Hematopoietic multipotent progenitor cell treated with erythropoietin and hydrocortisone succinate and interleukin-3 and kit ligand, for 6 days (in vitro differentiated cells): ENCODE measurements at regions not wholly inside any gene's neighbourhood (a gene's known extent, or its start where the extent isn't known, plus 50 kb on each side); places are given as distances from the start of the nearest gene placed in this dataset.
"Not testable (repeated sequence)": the region's sequence is repeated elsewhere in the genome, so short reads cannot be mapped to it uniquely, and the experiment has no call there.

ENCODE experiments used
- DNase-seq: peaks from one replicate; pipeline ENCODE4 v3.0.0-alpha.2; 2015

GRCh38 chrX:139475432-139475831 lies 55.1 kb upstream of the F9 start:
- DNase-seq: no peak

GRCh38 chrX:139461945-139462344 lies 68.6 kb upstream of the F9 start:
- not testable (repeated sequence) for DNase-seq

DNA sequence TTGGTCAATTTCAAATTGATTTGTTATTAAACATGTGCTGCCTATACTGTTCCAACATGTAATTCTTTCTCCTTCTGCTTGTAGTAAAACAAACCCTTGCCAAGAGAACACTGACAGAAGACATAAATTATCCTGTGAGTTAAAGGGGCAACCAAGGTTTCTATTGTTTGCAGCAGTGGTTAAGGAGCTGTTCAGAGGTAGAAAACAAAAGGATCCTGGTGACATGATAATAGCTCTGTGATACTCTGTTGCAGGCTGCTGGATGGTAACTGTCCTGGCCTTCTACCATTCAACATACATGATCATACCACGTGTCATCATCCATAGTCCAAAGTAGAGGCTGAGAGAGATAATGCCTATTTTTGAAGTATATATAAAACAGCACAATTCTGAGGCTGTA lies 75.8 kb upstream of the F9 start:
- no peak for DNase-seq

GRCh38 chrX:139448996-139449395 lies 81.5 kb upstream of the F9 start:
- no peak for DNase-seq

GRCh38 chrX:139446832-139447231 lies 83.7 kb upstream of the F9 start:
- DNase-seq: no peak

- DNase-seq: no peak
These were observed 100.6 kb upstream of the F9 start for GRCh38 chrX:139429913-139430312.

DNA sequence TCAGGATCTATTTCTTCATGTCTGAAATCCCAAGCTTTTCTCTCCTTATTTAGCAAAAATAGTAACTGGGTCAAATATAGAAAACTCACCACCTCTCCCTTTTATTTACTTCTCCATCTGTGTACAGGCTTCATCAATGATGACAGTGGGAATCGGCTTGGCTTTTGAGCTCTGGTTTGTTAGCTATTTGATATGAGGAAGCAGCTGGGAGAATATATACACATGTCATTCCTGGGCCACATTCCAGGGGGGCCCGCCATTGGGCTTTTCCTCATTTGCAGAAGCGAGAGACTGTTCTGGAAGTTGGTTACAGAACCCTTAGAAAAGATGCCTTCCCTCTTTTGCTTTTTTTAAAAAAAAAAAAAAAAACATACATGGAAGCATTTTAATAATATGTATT lies 107.4 kb upstream of the F9 start:
- DNase-seq: no peak

- DNase-seq: not testable (repeated sequence)
These were observed 132.3 kb upstream of the F9 start for GRCh38 chrX:139398258-139398657.

DNA sequence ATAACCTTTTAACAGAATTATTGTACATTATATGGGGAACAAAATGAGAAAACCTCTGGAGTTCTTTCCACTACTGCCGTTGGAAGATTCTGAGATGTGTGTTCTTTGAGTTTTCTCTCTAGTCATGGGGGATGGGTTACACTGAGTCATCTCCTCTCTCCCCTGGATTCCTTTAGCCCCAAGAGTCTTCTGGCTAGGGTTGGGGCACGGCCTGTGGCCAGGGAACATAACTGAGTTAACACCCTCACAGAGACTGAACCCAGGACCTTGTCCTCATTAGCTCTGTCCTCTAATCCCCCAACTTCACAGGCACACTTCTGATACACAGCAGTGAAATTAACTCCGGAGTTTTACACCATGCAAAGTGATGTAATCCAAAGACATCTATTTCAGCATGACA lies 142.3 kb upstream of the F9 start:
- no peak for DNase-seq

- DNase-seq: no peak
These were observed 148.0 kb upstream of the F9 start for GRCh38 chrX:139382529-139382928.

DNA sequence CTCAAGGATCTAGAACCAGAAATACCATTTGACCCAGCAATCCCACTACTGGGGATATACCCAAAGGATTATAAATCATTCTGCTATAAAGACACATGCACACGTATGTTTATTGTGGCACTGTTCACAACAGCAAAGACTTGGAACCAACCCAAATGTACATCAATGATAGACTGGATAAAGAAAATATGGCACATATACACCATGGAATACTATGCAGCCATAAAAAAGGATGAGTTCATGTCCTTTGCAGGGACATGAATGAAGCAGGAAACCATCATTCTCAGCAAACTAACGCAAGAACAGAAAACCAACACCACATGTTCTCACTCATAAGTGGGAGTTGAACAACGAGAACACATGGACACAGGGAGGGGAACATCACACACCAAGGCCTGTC lies 154.0 kb upstream of the F9 start:
- DNase-seq: not testable (repeated sequence)

DNA sequence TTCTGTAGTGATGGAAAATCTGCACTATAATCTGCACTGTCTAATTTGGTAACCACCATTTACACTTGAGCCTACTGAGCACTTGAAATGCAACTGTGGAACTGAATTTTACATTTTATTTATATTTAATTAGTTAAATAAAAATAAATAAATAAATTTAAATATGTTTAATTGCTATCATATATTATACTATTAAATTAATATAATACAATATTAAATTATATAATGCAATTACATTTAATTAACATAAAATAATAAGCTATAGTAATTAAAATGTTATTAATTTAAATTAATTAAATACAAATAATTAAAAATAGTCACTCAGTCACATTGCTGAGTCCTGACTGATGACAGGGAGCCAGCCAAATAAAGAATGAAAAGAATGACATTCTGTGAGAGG lies 170.2 kb upstream of the F9 start:
- no peak for DNase-seq

DNA sequence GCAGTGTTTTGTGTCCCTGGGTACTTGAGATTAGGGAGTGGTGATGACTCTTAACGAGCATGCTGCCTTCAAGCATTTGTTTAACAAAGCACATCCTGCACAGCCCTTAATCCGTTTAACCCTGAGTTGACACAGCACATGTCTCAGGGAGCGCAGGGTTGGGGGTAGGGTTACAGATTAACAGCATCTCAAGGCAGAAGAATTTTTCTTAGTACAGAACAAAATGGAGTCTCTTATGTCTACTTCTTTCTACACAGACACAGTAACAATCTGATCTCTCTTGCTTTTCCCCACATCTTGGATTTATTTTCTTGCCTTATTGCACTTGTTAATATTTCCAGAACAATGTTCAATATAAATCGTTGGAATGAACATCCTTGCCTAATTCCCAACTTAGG lies 187.9 kb upstream of the F9 start:
- not testable (repeated sequence) for DNase-seq

DNA sequence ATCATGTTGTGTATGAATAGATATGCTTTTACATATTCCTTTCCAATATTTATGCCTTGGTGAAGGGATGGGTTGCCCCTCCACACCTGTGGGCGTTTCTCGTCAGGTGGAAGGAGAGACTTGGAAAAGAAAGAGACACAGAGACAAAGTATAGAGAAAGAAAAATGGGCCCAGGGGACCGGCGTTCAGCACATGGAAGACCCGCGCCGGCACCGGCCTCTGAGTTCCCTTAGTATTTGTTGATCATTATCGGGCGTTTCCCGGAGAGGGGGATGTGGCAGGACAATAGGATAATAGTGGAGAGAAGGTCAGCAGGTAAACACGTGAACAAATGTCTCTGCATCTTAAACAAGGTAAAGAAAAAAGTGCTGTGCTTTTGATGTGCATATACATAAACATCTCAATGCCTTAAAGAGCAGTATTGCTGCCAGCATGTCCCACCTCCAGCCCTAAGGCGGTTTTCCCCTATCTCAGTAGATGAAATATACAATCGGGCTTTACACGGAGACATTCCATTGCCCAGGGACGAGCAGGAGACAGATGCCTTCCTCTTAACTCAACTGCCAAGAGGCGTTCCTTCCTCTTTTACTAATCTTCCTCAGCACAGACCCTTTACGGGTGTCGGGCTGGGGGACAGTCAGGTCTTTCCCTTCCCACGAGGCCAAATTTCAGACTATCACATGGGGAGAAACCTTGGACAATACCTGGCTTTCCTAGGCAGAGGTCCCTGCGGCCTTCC lies 188.5 kb upstream of the F9 start:
- not testable (repeated sequence) for DNase-seq

DNA sequence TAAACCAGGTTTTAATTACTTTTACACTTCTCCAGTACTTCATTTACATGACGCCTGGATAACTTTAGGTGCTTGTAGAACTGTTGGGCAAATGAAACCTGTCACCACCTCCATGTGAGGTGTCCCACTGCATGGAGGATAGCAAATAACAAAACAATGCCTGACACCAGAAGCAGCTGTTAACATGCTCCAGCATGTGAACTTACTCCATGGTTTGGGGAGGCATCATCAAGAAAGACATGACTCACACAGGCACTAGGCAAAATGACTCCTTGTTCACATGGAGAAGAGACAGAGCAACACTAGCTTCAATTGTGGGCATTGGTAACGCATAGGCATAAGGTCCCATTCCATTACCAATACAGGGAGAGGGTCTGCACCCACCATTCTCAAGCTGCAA lies 198.1 kb upstream of the F9 start:
- no peak for DNase-seq

DNA sequence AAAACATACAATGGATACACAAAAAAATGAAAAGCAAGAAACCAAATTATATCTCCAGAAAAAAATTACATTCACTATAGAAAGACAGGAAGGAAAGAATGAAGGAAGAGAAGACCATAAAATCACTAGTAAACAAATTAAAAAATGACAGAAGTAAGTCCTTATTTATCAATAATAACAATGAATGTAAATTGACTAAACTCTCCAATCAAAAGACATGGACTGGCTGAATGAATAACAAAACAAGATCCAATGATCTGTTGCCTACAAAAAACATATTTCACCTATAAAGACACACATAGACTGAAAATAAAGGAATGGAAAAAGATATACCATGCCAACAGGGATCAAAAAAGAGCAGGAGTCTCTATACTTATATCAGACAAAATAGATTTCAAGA lies 203.2 kb upstream of the F9 start:
- DNase-seq: no peak

DNA sequence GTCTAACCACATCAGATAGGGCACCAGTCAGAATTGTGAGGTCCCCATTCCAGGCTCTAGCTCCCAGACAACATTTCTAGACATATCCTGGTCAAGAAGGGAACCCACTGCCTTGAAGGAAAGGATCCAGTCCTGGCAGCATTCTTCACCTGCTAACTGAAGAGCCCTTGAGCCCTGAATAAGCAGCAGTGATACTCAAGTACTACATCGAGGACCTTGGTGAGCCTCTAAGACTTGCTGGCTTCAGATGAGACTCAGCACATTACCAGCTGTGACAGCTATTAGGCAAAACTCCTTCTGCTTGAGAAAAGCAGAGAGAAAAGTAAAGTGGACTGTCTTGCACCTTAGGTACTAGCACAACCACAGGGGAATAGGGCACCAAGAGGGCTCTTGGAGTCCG lies 205.8 kb upstream of the F9 start:
- DNase-seq: no peak

DNA sequence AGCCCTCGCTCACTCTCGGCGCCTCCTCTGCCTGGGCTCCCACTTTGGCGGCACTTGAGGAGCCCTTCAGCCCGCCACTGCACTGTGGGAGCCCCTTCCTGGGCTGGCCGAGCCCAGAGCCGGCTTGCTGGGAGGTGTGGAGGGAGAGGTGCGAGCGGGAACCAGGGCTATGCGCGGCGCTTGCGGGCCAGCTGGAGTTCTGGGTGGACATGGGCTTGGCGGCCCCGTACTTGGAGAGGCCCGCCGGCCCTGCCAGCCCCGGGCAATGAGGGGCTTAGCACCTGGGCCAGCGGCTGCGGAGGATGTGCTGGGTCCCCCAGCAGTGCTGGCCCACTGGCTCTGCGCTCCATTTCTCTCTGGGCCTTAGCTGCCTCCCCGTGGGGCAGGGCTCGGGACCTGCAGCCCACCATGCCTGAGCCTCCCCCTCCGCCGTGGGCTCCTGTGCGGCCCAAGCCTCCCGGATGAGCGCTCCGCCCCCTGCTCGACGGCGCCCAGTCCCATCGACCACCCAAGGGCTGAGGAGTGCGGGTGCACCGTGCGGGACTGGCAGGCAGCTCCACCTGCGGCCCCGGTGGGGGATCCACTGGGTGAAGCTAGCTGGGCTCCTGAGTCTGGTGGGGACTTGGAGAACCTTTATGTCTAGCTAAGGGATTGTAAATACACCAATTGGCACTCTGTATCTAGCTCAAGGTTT lies 209.7 kb upstream of the F9 start:
- not testable (repeated sequence) for DNase-seq

GRCh38 chrX:139306675-139307074 lies 223.9 kb upstream of the F9 start:
- not testable (repeated sequence) for DNase-seq

DNA sequence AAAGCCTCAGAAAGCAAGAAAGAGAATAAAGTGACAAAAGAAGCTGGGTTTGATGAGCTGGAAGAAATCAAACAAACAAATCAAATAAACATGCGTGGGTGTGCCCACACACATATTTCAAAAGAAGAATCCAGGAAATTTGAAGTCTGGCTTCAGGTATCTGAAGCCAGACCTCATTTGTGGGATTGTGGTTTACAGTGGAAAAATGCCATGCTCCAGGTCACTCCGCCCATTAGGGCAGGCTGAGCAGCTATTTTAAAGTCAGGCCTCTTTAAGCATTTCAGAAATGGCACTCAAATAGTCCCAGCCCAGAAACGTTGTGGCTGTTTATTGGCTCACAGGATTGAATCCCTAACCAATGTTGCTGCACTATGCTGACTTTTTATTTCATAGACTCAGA lies 226.1 kb upstream of the F9 start:
- no peak for DNase-seq

DNA sequence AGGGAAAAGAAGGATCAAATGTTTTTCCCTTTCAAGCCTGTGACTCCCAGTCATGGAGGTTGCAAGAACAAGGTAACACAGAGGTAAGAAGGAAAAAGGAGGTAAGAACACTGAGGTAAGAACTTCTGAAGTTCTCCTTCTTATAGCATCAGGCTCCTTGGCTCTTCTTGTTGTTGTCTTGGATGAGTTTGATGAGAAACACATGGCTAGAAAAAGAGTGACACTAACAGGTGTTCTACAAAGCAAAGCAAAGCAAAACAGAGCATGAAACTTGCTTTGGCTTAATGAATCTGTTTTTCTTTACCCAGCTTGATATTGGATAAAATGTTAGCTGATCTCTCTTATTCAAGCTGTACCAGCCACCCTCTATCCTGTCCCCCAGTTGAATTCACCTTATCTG lies 231.2 kb upstream of the F9 start:
- no peak for DNase-seq

GRCh38 chrX:139298437-139298836 lies 232.1 kb upstream of the F9 start:
- DNase-seq: no peak

GRCh38 chrX:139297638-139298037 lies 232.9 kb upstream of the F9 start:
- no peak for DNase-seq

- no peak for DNase-seq
These were observed 236.5 kb upstream of the F9 start for GRCh38 chrX:139293991-139294390.

DNA sequence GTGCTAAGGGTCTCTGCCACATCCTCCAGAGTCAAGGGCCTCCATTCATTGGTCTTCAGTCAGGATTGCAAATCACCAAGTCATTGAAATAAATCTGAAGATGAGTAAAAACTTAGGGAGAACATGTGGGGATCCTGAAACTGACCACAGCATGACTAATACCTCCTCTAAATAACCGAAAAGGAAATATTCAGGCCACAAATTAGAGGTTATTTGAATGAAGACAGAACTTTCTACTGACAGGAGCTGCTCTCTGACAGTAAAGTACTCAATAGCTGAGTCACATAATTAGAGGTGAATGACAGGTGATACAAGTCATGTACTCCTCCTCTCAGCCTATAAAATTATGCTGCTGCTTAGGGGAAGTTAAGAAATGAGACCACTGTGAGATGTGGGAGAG lies 240.2 kb upstream of the F9 start:
- DNase-seq: no peak
